Natural killer cell treated with Interleukin-12 subunit alpha and Interleukin-12 subunit beta and Interleukin-15 and Interleukin-18, amount 100 ng/mL, for 72 hours (primary cell): ENCODE measurements at regions not wholly inside any gene's neighbourhood (a gene's known extent, or its start where the extent isn't known, plus 50 kb on each side); places are given as distances from the start of the nearest gene placed in this dataset.
A peak's percentile ranks its signal among the peaks of the same experiment; 100 is the strongest.
"Not testable (repeated sequence)": the region's sequence is repeated elsewhere in the genome, so short reads cannot be mapped to it uniquely, and the experiment has no call there.

ENCODE experiments used
- ATAC-seq, 2 donors: fragments of 150-1000 bp; cut with Tn5 transposase in 1 of 2; sonication (Bioruptor Pico), chemical (Tn5 transposase) in 1 of 2; 2 replicates each; pipeline ENCODE4 v1.10.0; 2021
- DNase-seq: peaks from one replicate; pipeline ENCODE4 v3.0.0; 2022; ENCODE audit warnings: low spot score
- H3K27ac Mint-ChIP-seq, 2 donors: 1 replicate in 1 of 2; 2 replicates in 1 of 2; pipeline ENCODE4 v1.8.0; 2022; ENCODE audit warnings: mixed read lengths in 2 of 2, mild to moderate bottlenecking in 1 of 2, moderate library complexity in 1 of 2
- H3K27me3 Mint-ChIP-seq, 2 donors: 1 replicate in 1 of 2; 2 replicates in 1 of 2; pipeline ENCODE4 v1.8.0; 2022; ENCODE audit warnings: mixed read lengths in 2 of 2
- H3K36me3 Mint-ChIP-seq: one replicate; pipeline ENCODE4 v1.8.0; 2022; ENCODE audit warnings: mixed read lengths
- H3K4me1 Mint-ChIP-seq, 2 donors: 1 replicate in 1 of 2; 2 replicates in 1 of 2; pipeline ENCODE4 v1.8.0; 2022; ENCODE audit warnings: low read depth in 2 of 2, mixed read lengths in 2 of 2, mild to moderate bottlenecking in 1 of 2
- H3K4me3 Mint-ChIP-seq: one replicate; pipeline ENCODE4 v1.8.0; 2022; ENCODE audit warnings: mixed read lengths
- H3K9me3 Mint-ChIP-seq: 2 replicates; pipeline ENCODE4 v1.8.0; 2022; ENCODE audit warnings: mixed read lengths

GRCh38 chr9:85182383-85182782, 512.9 kb downstream of the NTRK2 start:
- DNase-seq (no peak), ATAC-seq (no peak)
- no peaks in the 10 kb centered on the region for H3K36me3 Mint-ChIP-seq
- H3K9me3 Mint-ChIP-seq, result no peaks in the 10 kb centered on the region
- no peak overlapping the region for H3K4me3 Mint-ChIP-seq
- H3K27ac Mint-ChIP-seq, result no peak overlapping the region
- peaks cover 36 to 38% of the 10 kb centered on the region in 2 donors for H3K27me3 Mint-ChIP-seq
- H3K4me1 Mint-ChIP-seq, result peaks cover 4 to 6% of the 10 kb centered on the region in 2 donors

- Mint-ChIP-seq H3K27ac (no peak overlapping the region), H3K4me3 (no peak overlapping the region), H3K9me3 (no peaks in the 10 kb centered on the region), H3K4me1 (peaks cover 6 to 13% of the 10 kb centered on the region in 2 donors), H3K27me3 (peaks cover 38 to 43% of the 10 kb centered on the region in 2 donors), H3K36me3 (no peaks in the 10 kb centered on the region)
- DNase-seq, result no peak
- ATAC-seq, result no peak
These were observed 508.9 kb downstream of the NTRK2 start for GRCh38 chr9:85178474-85178873.

- Mint-ChIP-seq H3K27ac (no peak overlapping the region), H3K9me3 (no peaks in the 10 kb centered on the region), H3K4me3 (no peak overlapping the region), H3K36me3 (peaks cover 6% of the 10 kb centered on the region), H3K4me1 (peaks cover 11 to 17% of the 10 kb centered on the region in 2 donors), H3K27me3 (peaks cover 25 to 31% of the 10 kb centered on the region in 2 donors)
- ATAC-seq (no peak), DNase-seq (no peak)
These were observed 504.4 kb downstream of the NTRK2 start for GRCh38 chr9:85173967-85174366.

- Mint-ChIP-seq H3K4me1 (peaks cover 11 to 17% of the 10 kb centered on the region in 2 donors), H3K27me3 (peaks cover 21 to 32% of the 10 kb centered on the region in 2 donors), H3K27ac (no peak overlapping the region), H3K9me3 (no peaks in the 10 kb centered on the region), H3K4me3 (no peak overlapping the region), H3K36me3 (peaks cover 6% of the 10 kb centered on the region)
- peak; percentile 67 to 81 for ATAC-seq
- no peak for DNase-seq
These were observed 502.8 kb downstream of the NTRK2 start for GRCh38 chr9:85172001-85172978.

- H3K36me3 Mint-ChIP-seq, result peaks cover 6% of the 10 kb centered on the region
- H3K4me3 Mint-ChIP-seq, result no peak overlapping the region
- H3K27me3 Mint-ChIP-seq, result peaks cover 21 to 41% of the 10 kb centered on the region in 2 donors
- ATAC-seq, result no peak
- no peak overlapping the region for H3K27ac Mint-ChIP-seq
- peaks cover 11 to 17% of the 10 kb centered on the region in 2 donors for H3K4me1 Mint-ChIP-seq
- no peak for DNase-seq
- H3K9me3 Mint-ChIP-seq, result peaks cover 3% of the 10 kb centered on the region
These were observed 501.6 kb downstream of the NTRK2 start for GRCh38 chr9:85171163-85171562.

GRCh38 chr9:85168412-85168811, 498.9 kb downstream of the NTRK2 start:
- Mint-ChIP-seq H3K4me1 (peaks cover 9 to 10% of the 10 kb centered on the region in 2 donors), H3K27ac (no peak overlapping the region), H3K36me3 (peaks cover 6% of the 10 kb centered on the region), H3K27me3 (peaks cover 8 to 28% of the 10 kb centered on the region in 2 donors), H3K9me3 (peaks cover 3% of the 10 kb centered on the region), H3K4me3 (no peak overlapping the region)
- no peak for ATAC-seq
- DNase-seq, result no peak

GRCh38 chr9:85167146-85167545, 497.6 kb downstream of the NTRK2 start:
- peaks cover 6% of the 10 kb centered on the region for H3K36me3 Mint-ChIP-seq

GRCh38 chr9:85163825-85164224, 494.3 kb downstream of the NTRK2 start:
- Mint-ChIP-seq H3K9me3 (peaks cover 3% of the 10 kb centered on the region), H3K4me3 (no peak overlapping the region), H3K36me3 (no peaks in the 10 kb centered on the region), H3K4me1 (no peaks in the 10 kb centered on the region), H3K27ac (no peak overlapping the region), H3K27me3 (peaks cover 4 to 27% of the 10 kb centered on the region in 2 donors)
- DNase-seq, result no peak
- ATAC-seq, result no peak

More at GRCh38 chr9:85167146-85167545, 497.6 kb downstream of the NTRK2 start:
- DNase-seq, result no peak
- peaks cover 0 to under 1% of the 10 kb centered on the region in 2 donors for H3K4me1 Mint-ChIP-seq
- H3K27ac Mint-ChIP-seq, result no peak overlapping the region
- no peak overlapping the region for H3K4me3 Mint-ChIP-seq
- ATAC-seq, result no peak
- H3K9me3 Mint-ChIP-seq, result peaks cover 3% of the 10 kb centered on the region
- peaks cover 8 to 31% of the 10 kb centered on the region in 2 donors for H3K27me3 Mint-ChIP-seq

- DNase-seq (no peak), ATAC-seq (no peak)
- H3K9me3 Mint-ChIP-seq, result peaks cover 3% of the 10 kb centered on the region
- H3K4me1 Mint-ChIP-seq, result no peaks in the 10 kb centered on the region
- H3K27me3 Mint-ChIP-seq, result peaks cover 8 to 27% of the 10 kb centered on the region in 2 donors
- H3K27ac Mint-ChIP-seq, result no peak overlapping the region
- H3K4me3 Mint-ChIP-seq, result no peak overlapping the region
- no peaks in the 10 kb centered on the region for H3K36me3 Mint-ChIP-seq
These were observed 493.9 kb downstream of the NTRK2 start for GRCh38 chr9:85163415-85163814.

- Mint-ChIP-seq H3K36me3 (no peaks in the 10 kb centered on the region), H3K9me3 (peaks cover 3% of the 10 kb centered on the region), H3K4me3 (no peak overlapping the region), H3K27ac (no peak overlapping the region), H3K4me1 (no peaks in the 10 kb centered on the region), H3K27me3 (peaks cover 9 to 27% of the 10 kb centered on the region in 2 donors)
- ATAC-seq (no peak), DNase-seq (no peak)
These were observed 493.3 kb downstream of the NTRK2 start for GRCh38 chr9:85162822-85163221.

GRCh38 chr9:85160944-85161343, 491.4 kb downstream of the NTRK2 start:
- not testable (repeated sequence) for H3K4me3 Mint-ChIP-seq, H3K9me3 Mint-ChIP-seq, H3K36me3 Mint-ChIP-seq, DNase-seq, ATAC-seq, H3K27ac Mint-ChIP-seq, H3K4me1 Mint-ChIP-seq
- peaks cover 12 to 23% of the 10 kb centered on the region in 2 donors for H3K27me3 Mint-ChIP-seq

- Mint-ChIP-seq H3K27me3 (peaks cover 27 to 29% of the 10 kb centered on the region in 2 donors), H3K9me3 (no peaks in the 10 kb centered on the region), H3K4me1 (no peaks in the 10 kb centered on the region), H3K4me3 (no peak overlapping the region), H3K36me3 (no peaks in the 10 kb centered on the region), H3K27ac (no peak overlapping the region)
- DNase-seq (no peak), ATAC-seq (no peak)
These were observed 489.0 kb downstream of the NTRK2 start for GRCh38 chr9:85158512-85158911.

GRCh38 chr9:85157772-85158171, 488.2 kb downstream of the NTRK2 start:
- Mint-ChIP-seq H3K9me3 (no peaks in the 10 kb centered on the region), H3K27ac (no peak overlapping the region), H3K4me1 (no peaks in the 10 kb centered on the region), H3K36me3 (no peaks in the 10 kb centered on the region), H3K27me3 (peaks cover 25 to 26% of the 10 kb centered on the region in 2 donors), H3K4me3 (no peak overlapping the region)
- ATAC-seq, result no peak
- DNase-seq, result no peak

- no peaks in the 10 kb centered on the region for H3K9me3 Mint-ChIP-seq
- ATAC-seq (peak in 1 of 2 donors; percentile 32), DNase-seq (no peak)
- no peaks in the 10 kb centered on the region for H3K36me3 Mint-ChIP-seq
- no peak overlapping the region for H3K4me3 Mint-ChIP-seq
- no peaks in the 10 kb centered on the region for H3K4me1 Mint-ChIP-seq
- no peak overlapping the region for H3K27ac Mint-ChIP-seq
- H3K27me3 Mint-ChIP-seq, result peaks cover 23 to 28% of the 10 kb centered on the region in 2 donors
These were observed 487.1 kb downstream of the NTRK2 start for GRCh38 chr9:85156652-85157051.
